ENCODE measurements at regions not wholly inside any gene's neighbourhood (a gene's known extent, or its start where the extent isn't known, plus 50 kb on each side); places are given as distances from the start of the nearest gene placed in this dataset.

DNA sequence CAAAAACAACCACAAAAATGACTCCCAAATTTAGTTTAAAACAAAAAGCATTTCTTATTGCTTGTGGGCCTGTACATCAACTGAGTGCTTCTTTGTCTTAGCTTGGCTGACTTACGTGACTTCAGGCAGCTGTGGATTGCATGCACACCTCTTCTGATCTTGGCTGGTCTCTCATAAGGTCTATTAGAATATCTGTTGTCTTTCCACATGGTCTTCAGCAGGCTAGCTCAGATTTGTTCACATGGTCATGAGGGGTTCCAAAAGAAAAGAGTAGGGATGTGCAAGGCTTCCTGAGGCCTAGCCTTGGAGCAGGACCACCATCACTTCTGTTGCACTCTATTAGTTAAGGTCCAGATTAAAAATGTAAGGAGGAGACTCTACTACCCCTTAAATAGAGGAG, 120.1 kb downstream of the LRRC70 start:
- Histone ChIP-seq H3K4me1 (replicated peaks in 1 of 2) (no peaks in the 10 kb centered on the region), H3K4me3 (no peak overlapping the region), H3K27me3 (no peaks in the 10 kb centered on the region), H3K9me3 (replicated peaks in 1 of 3) (no peaks in the 10 kb centered on the region), H3K36me3 (replicated peaks in 1 of 2) (no peaks in the 10 kb centered on the region), H3K27ac (no peak overlapping the region)
- 41 to 93% (median 68%) methylated on average over 1 of the region's 1 CpG for WGBS, 4 donors
- no peak for TF ChIP-seq POLR2A (IDR thresholded peaks at IDR 0.05)
- TF ChIP-seq, protein P1, sequence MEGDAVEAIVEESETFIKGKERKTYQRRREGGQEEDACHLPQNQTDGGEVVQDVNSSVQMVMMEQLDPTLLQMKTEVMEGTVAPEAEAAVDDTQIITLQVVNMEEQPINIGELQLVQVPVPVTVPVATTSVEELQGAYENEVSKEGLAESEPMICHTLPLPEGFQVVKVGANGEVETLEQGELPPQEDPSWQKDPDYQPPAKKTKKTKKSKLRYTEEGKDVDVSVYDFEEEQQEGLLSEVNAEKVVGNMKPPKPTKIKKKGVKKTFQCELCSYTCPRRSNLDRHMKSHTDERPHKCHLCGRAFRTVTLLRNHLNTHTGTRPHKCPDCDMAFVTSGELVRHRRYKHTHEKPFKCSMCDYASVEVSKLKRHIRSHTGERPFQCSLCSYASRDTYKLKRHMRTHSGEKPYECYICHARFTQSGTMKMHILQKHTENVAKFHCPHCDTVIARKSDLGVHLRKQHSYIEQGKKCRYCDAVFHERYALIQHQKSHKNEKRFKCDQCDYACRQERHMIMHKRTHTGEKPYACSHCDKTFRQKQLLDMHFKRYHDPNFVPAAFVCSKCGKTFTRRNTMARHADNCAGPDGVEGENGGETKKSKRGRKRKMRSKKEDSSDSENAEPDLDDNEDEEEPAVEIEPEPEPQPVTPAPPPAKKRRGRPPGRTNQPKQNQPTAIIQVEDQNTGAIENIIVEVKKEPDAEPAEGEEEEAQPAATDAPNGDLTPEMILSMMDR (IDR thresholded peaks at IDR 0.05), result no peak
- no peak for DNase-seq
- intact Hi-C loops (cut with DNase I), result no loop called here

- H3K27ac ChIP-seq, result no peak overlapping the region
- TF ChIP-seq POLR2A (IDR thresholded peaks at IDR 0.05), result no peak
- TF ChIP-seq, protein P1 (IDR thresholded peaks at IDR 0.05), result no peak
- no peak for DNase-seq
- no peaks in the 10 kb centered on the region for H3K27me3 ChIP-seq
- 79 to 96% (median 94%) methylated on average over 3 of the region's 3 CpGs for whole genome bisulfite sequencing, 4 donors
- intact Hi-C loops (cut with DNase I), result no loop called here
- no peak overlapping the region for H3K4me3 ChIP-seq
- no peaks in the 10 kb centered on the region for H3K36me3 ChIP-seq (replicated peaks in 1 of 2)
- no peaks in the 10 kb centered on the region for H3K4me1 ChIP-seq (replicated peaks in 1 of 2)
- H3K9me3 ChIP-seq (replicated peaks in 1 of 3), result no peaks in the 10 kb centered on the region
Observed at GRCh38 chr5:62695274-62695673, 116.7 kb downstream of the LRRC70 start.

- no peak for DNase-seq
- TF ChIP-seq POLR2A (IDR thresholded peaks at IDR 0.05), result no peak
- TF ChIP-seq, protein P1 (IDR thresholded peaks at IDR 0.05), result no peak
- intact Hi-C loops (cut with DNase I), result no loop called here
- Histone ChIP-seq H3K9me3 (replicated peaks in 1 of 3) (no peaks in the 10 kb centered on the region), H3K4me3 (no peak overlapping the region), H3K36me3 (replicated peaks in 1 of 2) (no peaks in the 10 kb centered on the region), H3K27me3 (no peaks in the 10 kb centered on the region), H3K4me1 (replicated peaks in 1 of 2) (no peaks in the 10 kb centered on the region), H3K27ac (no peak overlapping the region)
- 77 to 84% (median 84%) methylated on average over 5 of the region's 5 CpGs for WGBS, 4 donors
Observed at GRCh38 chr5:62692946-62693713, 114.5 kb downstream of the LRRC70 start.

GRCh38 chr5:62691946-62692345, 113.3 kb downstream of the LRRC70 start:
- Histone ChIP-seq H3K9me3 (replicated peaks in 1 of 3) (no peaks in the 10 kb centered on the region), H3K36me3 (replicated peaks in 1 of 2) (no peaks in the 10 kb centered on the region), H3K4me3 (no peak overlapping the region), H3K27ac (no peak overlapping the region), H3K27me3 (no peaks in the 10 kb centered on the region), H3K4me1 (replicated peaks in 1 of 2) (no peaks in the 10 kb centered on the region)
- TF ChIP-seq, protein P1 (IDR thresholded peaks at IDR 0.05), result no peak
- TF ChIP-seq POLR2A (IDR thresholded peaks at IDR 0.05), result no peak
- WGBS, 4 donors, result 86 to 98% (median 89%) methylated on average over 3 of the region's 3 CpGs
- intact Hi-C loops (cut with DNase I), result no loop called here
- no peak for DNase-seq
